ENCODE measurements at regions not wholly inside any gene's neighbourhood (a gene's known extent, or its start where the extent isn't known, plus 50 kb on each side); places are given as distances from the start of the nearest gene placed in this dataset.

DNA sequence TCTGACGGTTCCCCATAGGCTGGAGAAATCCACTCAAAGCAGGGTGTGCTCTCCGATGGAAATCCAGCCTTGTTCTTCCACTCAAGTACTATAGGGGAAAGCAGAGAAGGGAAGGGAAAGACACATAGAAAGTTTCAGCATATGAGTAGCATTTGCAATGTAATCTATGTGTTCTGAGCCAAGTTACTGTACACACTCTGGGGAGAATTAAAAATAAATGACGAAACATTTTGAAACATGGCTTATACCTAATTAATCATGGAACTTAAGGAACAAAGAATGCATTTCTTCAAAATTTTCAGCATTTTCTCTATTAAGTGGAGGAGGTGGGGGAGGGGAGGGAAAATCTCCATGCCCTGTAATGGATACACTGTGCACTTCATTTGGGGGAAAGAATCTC lies 198.1 kb upstream of the HABP2 start:
- Histone ChIP-seq H3K9me3 (replicated peaks in 1 of 3) (no peaks in the 10 kb centered on the region), H3K27ac (no peak overlapping the region), H3K36me3 (replicated peaks in 1 of 2) (no peaks in the 10 kb centered on the region), H3K4me1 (replicated peaks in 1 of 2) (no peaks in the 10 kb centered on the region), H3K4me3 (no peak overlapping the region), H3K27me3 (no peaks in the 10 kb centered on the region)
- intact Hi-C loops (cut with DNase I), result no loop called here
- WGBS, 4 donors, result 71 to 83% (median 79%) methylated on average over 3 of the region's 3 CpGs
- TF ChIP-seq POLR2A (IDR thresholded peaks at IDR 0.05), result no peak
- TF ChIP-seq, protein P1, sequence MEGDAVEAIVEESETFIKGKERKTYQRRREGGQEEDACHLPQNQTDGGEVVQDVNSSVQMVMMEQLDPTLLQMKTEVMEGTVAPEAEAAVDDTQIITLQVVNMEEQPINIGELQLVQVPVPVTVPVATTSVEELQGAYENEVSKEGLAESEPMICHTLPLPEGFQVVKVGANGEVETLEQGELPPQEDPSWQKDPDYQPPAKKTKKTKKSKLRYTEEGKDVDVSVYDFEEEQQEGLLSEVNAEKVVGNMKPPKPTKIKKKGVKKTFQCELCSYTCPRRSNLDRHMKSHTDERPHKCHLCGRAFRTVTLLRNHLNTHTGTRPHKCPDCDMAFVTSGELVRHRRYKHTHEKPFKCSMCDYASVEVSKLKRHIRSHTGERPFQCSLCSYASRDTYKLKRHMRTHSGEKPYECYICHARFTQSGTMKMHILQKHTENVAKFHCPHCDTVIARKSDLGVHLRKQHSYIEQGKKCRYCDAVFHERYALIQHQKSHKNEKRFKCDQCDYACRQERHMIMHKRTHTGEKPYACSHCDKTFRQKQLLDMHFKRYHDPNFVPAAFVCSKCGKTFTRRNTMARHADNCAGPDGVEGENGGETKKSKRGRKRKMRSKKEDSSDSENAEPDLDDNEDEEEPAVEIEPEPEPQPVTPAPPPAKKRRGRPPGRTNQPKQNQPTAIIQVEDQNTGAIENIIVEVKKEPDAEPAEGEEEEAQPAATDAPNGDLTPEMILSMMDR (IDR thresholded peaks at IDR 0.05), result no peak
- DNase-seq, result no peak

DNA sequence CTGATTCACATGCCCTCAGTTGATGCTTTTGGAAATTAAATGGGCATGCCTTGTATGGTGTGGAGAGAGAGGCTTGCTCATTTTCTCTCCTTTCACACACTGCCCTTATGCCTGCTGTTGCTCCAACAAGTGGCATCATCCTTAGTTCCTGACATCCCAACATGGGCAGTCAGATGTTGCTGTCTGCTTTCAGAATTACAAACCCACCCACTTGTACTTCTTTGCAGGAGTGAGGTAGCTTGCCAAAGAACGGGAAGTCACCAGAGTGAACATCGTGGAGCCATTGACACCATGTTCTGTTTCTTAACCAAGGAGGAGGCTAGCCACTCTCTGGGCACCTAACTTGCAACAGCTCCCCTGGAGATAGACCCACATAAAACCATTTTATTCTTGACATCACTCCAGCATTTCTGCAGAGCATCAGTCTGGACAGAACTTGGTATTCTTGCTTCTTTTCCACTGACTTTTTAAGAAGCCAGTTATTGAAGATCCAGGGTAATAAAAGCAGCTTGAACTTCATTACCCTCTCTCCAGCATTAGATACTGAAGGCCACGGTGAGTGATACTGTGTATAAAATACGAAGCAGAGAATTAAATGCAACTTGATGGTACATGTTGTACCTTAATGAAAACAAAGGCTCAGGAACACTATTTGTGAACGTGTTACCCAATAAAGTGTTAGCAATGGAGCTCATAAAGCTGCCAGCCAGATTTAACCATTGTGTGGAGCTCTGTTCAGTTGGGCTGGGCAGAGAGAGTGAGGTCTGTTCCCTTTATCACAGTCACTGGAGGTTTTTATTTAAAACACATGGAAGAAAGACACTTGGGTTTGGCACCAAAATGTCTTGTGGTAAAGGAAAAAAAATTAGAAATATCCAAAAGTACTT lies 195.8 kb upstream of the HABP2 start:
- TF ChIP-seq, protein P1 (IDR thresholded peaks at IDR 0.05), result no peak
- TF ChIP-seq POLR2A (IDR thresholded peaks at IDR 0.05), result no peak
- WGBS, 4 donors, result 56 to 82% (median 70%) methylated on average over 5 of the region's 5 CpGs
- intact Hi-C loops (cut with DNase I), result no loop called here
- Histone ChIP-seq H3K27me3 (no peaks in the 10 kb centered on the region), H3K9me3 (replicated peaks in 1 of 3) (no peaks in the 10 kb centered on the region), H3K36me3 (replicated peaks in 1 of 2) (no peaks in the 10 kb centered on the region), H3K27ac (no peak overlapping the region), H3K4me1 (replicated peaks in 1 of 2) (peaks cover 0 to 8% of the 10 kb centered on the region in 2 donors), H3K4me3 (no peak overlapping the region)
- no peak for DNase-seq

- intact Hi-C loops (cut with DNase I), result no loop called here
- Histone ChIP-seq H3K27ac (no peak overlapping the region), H3K4me3 (no peak overlapping the region), H3K36me3 (replicated peaks in 1 of 2) (no peaks in the 10 kb centered on the region), H3K4me1 (replicated peaks in 1 of 2) (peaks cover 0 to 8% of the 10 kb centered on the region in 2 donors), H3K9me3 (replicated peaks in 1 of 3) (no peaks in the 10 kb centered on the region), H3K27me3 (no peaks in the 10 kb centered on the region)
- no peak for DNase-seq
- no peak for TF ChIP-seq POLR2A (IDR thresholded peaks at IDR 0.05)
- TF ChIP-seq, protein P1 (IDR thresholded peaks at IDR 0.05), result no peak
- WGBS, 4 donors, result 89 to 91% (median 91%) methylated on average over 18 of the region's 18 CpGs
Observed at GRCh38 chr10:113357681-113358300, 195.1 kb upstream of the HABP2 start.

- Histone ChIP-seq H3K27me3 (no peaks in the 10 kb centered on the region), H3K9me3 (replicated peaks in 1 of 3) (no peaks in the 10 kb centered on the region), H3K4me1 (replicated peaks in 1 of 2) (peaks cover 0 to 8% of the 10 kb centered on the region in 2 donors), H3K36me3 (replicated peaks in 1 of 2) (no peaks in the 10 kb centered on the region), H3K4me3 (no peak overlapping the region), H3K27ac (no peak overlapping the region)
- no peak for DNase-seq
- TF ChIP-seq, protein P1 (IDR thresholded peaks at IDR 0.05), result no peak
- TF ChIP-seq POLR2A (IDR thresholded peaks at IDR 0.05), result no peak
- intact Hi-C loops (cut with DNase I), result no loop called here
Observed at GRCh38 chr10:113359655-113360054, 193.2 kb upstream of the HABP2 start.
